ENCODE measurements at regions not wholly inside any gene's neighbourhood (a gene's known extent, or its start where the extent isn't known, plus 50 kb on each side); places are given as distances from the start of the nearest gene placed in this dataset.

DNA sequence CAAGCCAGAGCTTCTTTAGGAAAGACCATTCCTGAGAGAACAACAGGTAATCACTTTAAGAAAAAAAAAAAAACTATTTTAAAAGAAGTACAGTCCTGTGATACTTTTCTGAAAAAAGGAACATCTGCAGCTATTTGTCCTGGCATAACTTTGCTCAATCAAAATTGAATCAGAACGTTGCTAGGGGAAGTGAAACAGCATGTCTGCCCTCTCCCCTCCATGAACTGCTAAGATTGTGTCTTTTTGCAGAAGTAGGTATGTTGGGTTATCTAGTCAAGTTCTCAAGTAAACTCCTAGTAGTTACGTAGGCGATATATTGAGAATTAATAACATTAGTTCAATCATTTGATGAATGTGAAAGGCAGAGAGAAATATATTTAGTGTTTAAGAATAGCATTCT is 1013.3 kb downstream of the TUSC7 start:
- TF ChIP-seq ZNF565 (CRISPR knock-in tag; conservative IDR thresholded peaks at IDR 0.05; ENCODE audit: low read depth) (no peak), SNAI2 (CRISPR knock-in tag; IDR thresholded peaks at IDR 0.05) (no peak), TCF4 (CRISPR knock-in tag; IDR thresholded peaks at IDR 0.05; ENCODE audit: borderline replicate concordance) (no peak)
- TF ChIP-seq, protein P1, sequence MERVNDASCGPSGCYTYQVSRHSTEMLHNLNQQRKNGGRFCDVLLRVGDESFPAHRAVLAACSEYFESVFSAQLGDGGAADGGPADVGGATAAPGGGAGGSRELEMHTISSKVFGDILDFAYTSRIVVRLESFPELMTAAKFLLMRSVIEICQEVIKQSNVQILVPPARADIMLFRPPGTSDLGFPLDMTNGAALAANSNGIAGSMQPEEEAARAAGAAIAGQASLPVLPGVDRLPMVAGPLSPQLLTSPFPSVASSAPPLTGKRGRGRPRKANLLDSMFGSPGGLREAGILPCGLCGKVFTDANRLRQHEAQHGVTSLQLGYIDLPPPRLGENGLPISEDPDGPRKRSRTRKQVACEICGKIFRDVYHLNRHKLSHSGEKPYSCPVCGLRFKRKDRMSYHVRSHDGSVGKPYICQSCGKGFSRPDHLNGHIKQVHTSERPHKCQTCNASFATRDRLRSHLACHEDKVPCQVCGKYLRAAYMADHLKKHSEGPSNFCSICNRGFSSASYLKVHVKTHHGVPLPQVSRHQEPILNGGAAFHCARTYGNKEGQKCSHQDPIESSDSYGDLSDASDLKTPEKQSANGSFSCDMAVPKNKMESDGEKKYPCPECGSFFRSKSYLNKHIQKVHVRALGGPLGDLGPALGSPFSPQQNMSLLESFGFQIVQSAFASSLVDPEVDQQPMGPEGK (CRISPR knock-in tag; IDR thresholded peaks at IDR 0.05; ENCODE audit: borderline replicate concordance), result no peak

Data from SK-N-SH treated with all-trans-retinoic acid at 6 μM for 48 hours (cell line).